Stimulated activated effector memory CD8-positive, alpha-beta T cell treated with anti-CD3 and anti-CD28 coated beads, Interleukin-12 subunit alpha, Interleukin-12 subunit beta, amount 100 ng/mL, for 72 hours (primary cell): ENCODE measurements at regions not wholly inside any gene's neighbourhood (a gene's known extent, or its start where the extent isn't known, plus 50 kb on each side); places are given as distances from the start of the nearest gene placed in this dataset.

Experiments used
- ATAC-seq: fragments of 150-1000 bp; cut with Tn5 transposase; 2 replicates; pipeline ENCODE4 v1.10.0; 2021
- DNase-seq, 2 donors: peaks; one replicate each; pipeline ENCODE4 v3.0.0; 2021 to 2022; ENCODE audit warnings: low spot score in 2 of 2
- H3K27ac Mint-ChIP-seq: one replicate; pipeline ENCODE4 v1.8.0; 2022; ENCODE audit warnings: mild to moderate bottlenecking, mixed read lengths
- H3K36me3 Mint-ChIP-seq: one replicate; pipeline ENCODE4 v1.8.0; 2022; ENCODE audit warnings: mild to moderate bottlenecking, mixed read lengths
- H3K4me1 Mint-ChIP-seq: one replicate; pipeline ENCODE4 v1.8.0; 2022; ENCODE audit warnings: mixed read lengths
- H3K4me3 Mint-ChIP-seq: one replicate; pipeline ENCODE4 v1.8.0; 2022; ENCODE audit warnings: mild to moderate bottlenecking, mixed read lengths
- H3K9me3 Mint-ChIP-seq: one replicate; pipeline ENCODE4 v1.8.0; 2022; ENCODE audit warnings: mixed read lengths

DNA sequence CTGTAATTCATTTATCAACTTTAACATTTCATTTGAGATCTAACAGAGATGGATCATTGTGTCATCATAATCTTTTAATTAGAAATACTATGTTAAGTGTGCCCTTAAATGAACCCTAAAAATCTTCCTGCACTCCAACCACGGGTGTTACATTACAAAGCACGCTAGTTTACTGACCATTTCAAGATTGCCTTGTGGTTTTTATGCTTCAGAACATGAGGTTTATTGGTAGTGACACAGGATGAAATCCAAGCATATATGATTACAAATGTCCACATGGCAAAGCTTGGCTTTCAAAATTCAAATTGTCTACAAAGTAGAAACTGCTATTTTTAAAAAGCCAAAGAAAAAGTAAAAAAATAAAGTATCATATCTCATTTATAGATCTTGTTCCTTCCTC lies 190.4 kb upstream of the USP25 start:
- Mint-ChIP-seq H3K9me3 (no peaks in the 10 kb centered on the region), H3K4me3 (no peak overlapping the region), H3K4me1 (peaks cover 2% of the 10 kb centered on the region), H3K27ac (no peak overlapping the region), H3K36me3 (no peaks in the 10 kb centered on the region)
- no peak for DNase-seq
- ATAC-seq: no peak

DNA sequence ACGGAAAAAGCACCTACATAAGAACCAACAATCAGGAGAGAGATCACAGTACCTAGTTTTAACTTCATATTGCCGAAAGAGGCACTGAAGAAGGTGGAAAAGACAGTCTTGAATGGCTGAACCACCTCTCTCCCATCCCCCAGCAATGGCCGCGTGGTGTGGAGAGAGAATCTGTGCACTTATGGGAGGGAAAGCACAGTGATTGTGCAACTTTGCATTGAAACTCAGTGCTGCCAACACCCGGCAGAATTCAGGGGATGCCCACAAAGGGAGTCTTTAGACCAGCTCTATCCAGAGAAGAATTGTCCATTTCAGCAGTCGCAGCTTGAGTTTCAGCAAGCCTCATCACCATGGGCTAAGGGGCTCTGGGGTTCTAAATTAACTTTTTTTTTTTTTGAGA lies 186.3 kb upstream of the USP25 start:
- H3K4me1 Mint-ChIP-seq: no peaks in the 10 kb centered on the region
- no peaks in the 10 kb centered on the region for H3K36me3 Mint-ChIP-seq
- H3K9me3 Mint-ChIP-seq: no peaks in the 10 kb centered on the region
- H3K4me3 Mint-ChIP-seq: no peak overlapping the region
- H3K27ac Mint-ChIP-seq: no peak overlapping the region
- DNase-seq (no peak), ATAC-seq (no peak)

DNA sequence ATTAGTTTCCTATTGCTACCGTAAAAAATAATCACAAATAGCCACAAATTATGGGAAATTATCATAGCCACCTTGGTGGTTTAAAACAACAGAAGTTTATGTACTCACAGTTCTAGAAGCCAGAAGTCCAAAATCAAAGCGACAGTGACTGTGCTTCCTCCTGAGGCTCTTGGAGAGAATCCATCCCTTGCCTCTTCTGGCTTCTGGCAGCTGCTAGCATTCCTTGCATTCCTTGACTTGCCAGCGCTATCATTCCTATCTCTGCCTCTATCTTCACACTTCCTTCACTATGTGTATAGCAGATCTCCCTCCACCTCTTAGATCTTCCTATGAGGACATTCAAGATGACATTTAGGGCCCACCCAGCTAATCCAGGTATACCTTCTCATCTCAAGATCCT lies 180.1 kb upstream of the USP25 start:
- DNase-seq: no peak
- no peaks in the 10 kb centered on the region for H3K36me3 Mint-ChIP-seq
- H3K4me3 Mint-ChIP-seq: no peak overlapping the region

DNA sequence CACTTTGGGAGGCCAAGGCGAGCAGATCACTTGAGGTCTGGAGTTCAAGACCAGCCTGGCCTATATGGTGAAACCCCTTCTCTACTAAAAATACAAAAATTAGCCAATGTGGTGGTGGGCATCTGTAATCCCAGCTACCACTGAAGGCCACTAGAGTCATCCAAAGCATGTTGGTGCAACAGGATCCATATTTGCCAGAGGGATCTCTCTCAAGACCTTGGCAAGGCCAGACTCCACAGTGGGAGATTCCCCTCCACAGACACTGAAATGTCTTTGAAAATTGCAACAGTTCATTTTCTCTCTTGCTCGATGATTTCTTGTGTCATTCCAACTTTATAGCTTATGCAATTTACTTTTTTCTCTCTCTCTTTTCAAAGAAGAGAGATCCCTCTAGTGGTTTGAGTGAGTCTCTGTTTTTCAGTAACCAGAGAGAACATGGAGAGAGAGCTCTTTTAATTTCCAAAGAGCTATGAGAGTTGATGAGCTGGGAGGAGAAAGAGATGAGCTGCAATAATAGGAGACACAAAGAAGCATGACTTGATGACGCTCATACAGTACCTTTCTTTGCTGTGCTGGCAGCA lies 176.8 kb upstream of the USP25 start:
- no peaks in the 10 kb centered on the region for H3K9me3 Mint-ChIP-seq
- no peaks in the 10 kb centered on the region for H3K36me3 Mint-ChIP-seq
- no peak overlapping the region for H3K27ac Mint-ChIP-seq
- DNase-seq (no peak), ATAC-seq (no peak)
- no peak overlapping the region for H3K4me3 Mint-ChIP-seq
- H3K4me1 Mint-ChIP-seq: no peaks in the 10 kb centered on the region

More for the DNA sequence above, 180.1 kb upstream of the USP25 start:
- H3K9me3 Mint-ChIP-seq: no peaks in the 10 kb centered on the region
- no peak overlapping the region for H3K27ac Mint-ChIP-seq
- no peak for ATAC-seq
- H3K4me1 Mint-ChIP-seq: no peaks in the 10 kb centered on the region

DNA sequence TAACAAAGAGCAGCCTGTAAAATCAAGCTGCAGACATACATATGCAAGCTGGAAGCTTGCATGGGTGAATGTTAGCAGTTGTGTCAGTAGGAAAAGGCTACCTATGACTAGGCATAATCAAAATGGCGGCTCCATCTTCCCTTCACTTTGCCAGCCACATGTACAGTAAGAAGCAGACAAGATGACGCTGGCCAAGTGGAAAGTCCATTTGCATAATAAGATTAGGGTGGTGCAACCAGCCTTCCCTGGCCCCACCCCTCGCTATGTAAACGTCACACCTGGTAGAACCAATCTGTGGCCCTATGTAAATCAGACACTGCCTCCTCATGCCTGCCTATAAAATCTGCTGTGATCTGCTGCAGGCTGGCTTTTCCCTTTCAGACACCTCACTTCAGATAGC lies 171.9 kb upstream of the USP25 start:
- Mint-ChIP-seq H3K4me1 (peaks cover 7% of the 10 kb centered on the region), H3K9me3 (no peaks in the 10 kb centered on the region), H3K27ac (no peak overlapping the region), H3K36me3 (no peaks in the 10 kb centered on the region), H3K4me3 (no peak overlapping the region)
- DNase-seq (no peak), ATAC-seq (no peak)

DNA sequence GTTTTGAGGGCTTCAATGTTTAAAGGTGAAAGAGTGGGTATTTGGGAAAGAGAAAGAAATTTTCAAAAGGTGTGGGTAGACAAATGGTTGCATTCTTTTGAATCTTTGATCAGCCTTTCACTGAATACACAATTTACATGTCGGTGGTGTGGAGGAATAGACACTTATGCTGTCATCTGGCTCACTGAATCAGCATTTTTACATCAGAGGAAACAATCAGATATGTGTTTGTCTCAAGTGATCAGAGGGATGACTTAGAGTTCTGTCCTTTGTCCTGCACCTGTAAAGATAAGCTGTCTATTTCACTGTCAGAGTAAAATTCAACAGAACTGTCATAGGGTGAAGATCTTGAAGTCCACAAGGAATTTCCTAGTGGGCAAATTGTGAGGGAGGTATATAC lies 170.9 kb upstream of the USP25 start:
- no peaks in the 10 kb centered on the region for H3K36me3 Mint-ChIP-seq
- no peaks in the 10 kb centered on the region for H3K9me3 Mint-ChIP-seq
- H3K4me3 Mint-ChIP-seq: no peak overlapping the region
- no peak overlapping the region for H3K27ac Mint-ChIP-seq
- peaks cover 7% of the 10 kb centered on the region for H3K4me1 Mint-ChIP-seq
- DNase-seq (no peak), ATAC-seq (no peak)

DNA sequence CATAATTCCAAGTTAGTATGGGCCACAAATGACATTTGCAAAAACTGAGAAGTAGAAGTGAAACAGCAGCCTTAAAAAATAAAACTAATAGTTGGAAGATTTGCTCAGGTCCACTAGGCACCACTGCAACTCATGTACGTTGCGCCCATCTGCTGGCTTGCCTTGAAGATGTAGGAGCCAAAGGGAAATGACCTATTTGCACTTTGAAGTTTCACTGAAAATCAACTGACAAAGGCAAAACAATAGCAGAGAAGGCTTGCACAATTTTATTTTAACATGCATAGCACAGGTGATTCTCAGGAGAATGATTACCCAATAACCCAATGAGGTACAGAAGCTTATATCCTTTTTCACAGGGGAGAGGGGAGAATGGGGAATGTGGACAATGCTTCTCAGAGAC lies 170.1 kb upstream of the USP25 start:
- ATAC-seq: no peak
- Mint-ChIP-seq H3K36me3 (no peaks in the 10 kb centered on the region), H3K27ac (no peak overlapping the region), H3K4me3 (no peak overlapping the region), H3K9me3 (no peaks in the 10 kb centered on the region), H3K4me1 (peaks cover 7% of the 10 kb centered on the region)
- no peak for DNase-seq

DNA sequence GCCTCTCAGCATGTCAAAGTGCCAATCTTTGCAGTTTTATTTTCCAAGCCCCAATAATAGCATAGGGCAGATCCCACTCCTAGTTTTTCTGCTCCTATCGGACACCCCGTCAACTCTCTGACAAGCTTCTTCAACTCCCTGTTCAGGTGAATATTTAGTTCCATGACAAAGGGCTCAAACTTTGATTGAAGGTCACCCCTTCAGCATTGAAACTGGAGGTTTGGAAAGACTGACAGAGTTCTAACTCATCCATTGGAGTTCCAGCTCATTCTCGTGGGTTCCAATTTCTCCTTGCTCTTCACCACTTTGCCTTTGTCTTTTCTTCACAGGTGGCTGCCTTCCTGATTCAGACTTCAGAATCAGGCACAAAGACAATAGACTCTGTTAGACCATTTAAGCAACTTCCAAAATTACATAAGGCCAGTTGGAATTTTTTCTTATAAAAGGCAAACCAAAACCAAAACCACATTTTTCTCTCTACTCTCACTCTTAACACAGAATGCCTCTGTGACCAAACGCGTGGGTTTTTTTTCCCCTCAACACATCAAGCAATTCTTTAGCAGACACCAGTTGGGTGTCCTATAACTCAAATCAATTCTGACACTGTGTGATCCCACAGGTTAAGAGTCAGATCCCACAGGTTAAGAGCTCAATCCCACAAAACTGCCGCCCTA lies 169.3 kb upstream of the USP25 start:
- no peak overlapping the region for H3K4me3 Mint-ChIP-seq
- no peak for ATAC-seq
- no peak overlapping the region for H3K27ac Mint-ChIP-seq

DNA sequence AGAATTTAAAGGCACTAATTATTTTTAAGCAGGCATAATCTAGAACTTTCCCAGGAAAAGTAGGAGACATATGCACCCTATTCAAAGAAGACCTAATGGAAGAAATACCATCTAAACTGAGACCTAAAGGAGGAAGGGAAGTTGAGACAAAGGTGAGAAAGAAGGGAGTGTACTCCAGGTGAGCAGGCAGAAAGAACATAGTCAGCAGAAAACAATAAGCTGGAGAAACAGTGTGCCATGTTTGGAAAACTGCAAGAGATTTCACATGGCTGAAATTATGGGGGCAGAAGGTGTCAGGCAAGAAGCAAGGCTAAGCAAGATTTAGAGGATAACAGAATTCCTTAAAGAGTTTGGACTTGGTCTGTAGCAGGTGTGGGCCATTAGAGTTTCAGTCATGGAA lies 167.0 kb upstream of the USP25 start:
- Mint-ChIP-seq H3K27ac (no peak overlapping the region), H3K4me3 (no peak overlapping the region), H3K4me1 (peaks cover 7% of the 10 kb centered on the region), H3K36me3 (no peaks in the 10 kb centered on the region), H3K9me3 (no peaks in the 10 kb centered on the region)
- no peak for ATAC-seq
- no peak for DNase-seq

More for the DNA sequence above, 169.3 kb upstream of the USP25 start:
- H3K36me3 Mint-ChIP-seq: no peaks in the 10 kb centered on the region
- DNase-seq: no peak
- H3K9me3 Mint-ChIP-seq: no peaks in the 10 kb centered on the region
- H3K4me1 Mint-ChIP-seq: peaks cover 7% of the 10 kb centered on the region

DNA sequence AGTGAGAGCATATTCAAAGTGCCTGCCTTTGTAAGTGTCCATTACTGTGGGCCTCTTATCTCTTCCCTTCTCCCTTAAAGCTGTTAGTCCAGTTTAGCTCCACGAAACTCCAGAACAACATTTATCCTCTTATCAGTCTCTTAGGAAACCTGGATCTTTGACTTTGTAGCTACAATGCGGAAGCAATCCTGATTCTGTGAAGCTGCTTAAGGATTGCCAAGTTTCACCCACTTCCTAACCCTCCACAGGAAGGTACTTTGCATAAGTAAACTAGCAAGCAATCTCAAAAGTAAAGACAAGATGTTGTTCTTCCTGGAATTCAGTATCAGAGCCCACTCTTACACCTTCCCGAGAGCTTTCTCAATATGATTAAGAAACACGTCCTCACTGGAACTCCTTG lies 164.9 kb upstream of the USP25 start:
- H3K27ac Mint-ChIP-seq: no peak overlapping the region
- no peak for DNase-seq
- no peaks in the 10 kb centered on the region for H3K36me3 Mint-ChIP-seq
- no peak overlapping the region for H3K4me3 Mint-ChIP-seq
- H3K4me1 Mint-ChIP-seq: peaks cover 7% of the 10 kb centered on the region
- no peaks in the 10 kb centered on the region for H3K9me3 Mint-ChIP-seq
- ATAC-seq: no peak

DNA sequence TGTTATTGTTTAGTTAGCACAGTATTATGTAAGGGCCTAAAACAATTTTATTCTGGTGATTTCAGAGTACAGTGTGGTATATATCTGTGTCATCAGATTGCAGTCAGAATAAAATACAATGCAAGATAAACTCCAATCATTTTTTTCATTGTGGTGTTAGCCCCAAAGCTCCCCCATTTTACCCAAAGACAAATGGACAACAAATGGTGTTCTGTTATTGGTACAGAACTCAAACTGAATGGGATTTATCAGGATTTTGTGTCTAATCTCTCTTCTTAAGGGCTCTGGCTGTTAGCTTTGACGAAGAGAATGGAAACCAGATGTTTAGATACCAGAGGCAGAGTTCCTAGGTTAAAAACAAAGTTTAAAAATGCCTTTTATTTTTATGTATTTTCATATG lies 163.1 kb upstream of the USP25 start:
- no peak overlapping the region for H3K27ac Mint-ChIP-seq
- ATAC-seq: no peak
- H3K36me3 Mint-ChIP-seq: no peaks in the 10 kb centered on the region
- no peaks in the 10 kb centered on the region for H3K4me1 Mint-ChIP-seq
- no peak overlapping the region for H3K4me3 Mint-ChIP-seq
- no peak for DNase-seq
- H3K9me3 Mint-ChIP-seq: no peaks in the 10 kb centered on the region

DNA sequence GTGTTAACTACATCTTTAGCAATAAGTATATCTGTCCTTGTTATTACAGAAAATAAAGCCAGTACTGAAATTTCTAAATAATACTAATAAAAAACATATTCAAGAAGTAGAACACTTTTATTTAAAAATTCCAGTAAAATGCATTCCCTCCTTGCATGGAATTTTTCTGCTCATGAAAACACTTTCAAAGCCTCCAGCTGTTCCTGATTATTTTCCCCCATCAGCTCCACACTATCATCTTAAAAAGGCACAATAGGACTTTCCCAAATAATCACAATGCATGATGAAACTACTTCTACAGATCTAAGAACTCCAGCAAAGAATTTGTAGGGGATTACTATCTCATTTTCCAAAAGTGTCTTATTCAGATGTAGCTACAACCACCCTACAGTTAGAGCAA lies 162.6 kb upstream of the USP25 start:
- ATAC-seq: no peak
- H3K4me3 Mint-ChIP-seq: no peak overlapping the region
- H3K4me1 Mint-ChIP-seq: no peaks in the 10 kb centered on the region
- no peak for DNase-seq
- H3K9me3 Mint-ChIP-seq: no peaks in the 10 kb centered on the region
- H3K36me3 Mint-ChIP-seq: no peaks in the 10 kb centered on the region
- no peak overlapping the region for H3K27ac Mint-ChIP-seq

DNA sequence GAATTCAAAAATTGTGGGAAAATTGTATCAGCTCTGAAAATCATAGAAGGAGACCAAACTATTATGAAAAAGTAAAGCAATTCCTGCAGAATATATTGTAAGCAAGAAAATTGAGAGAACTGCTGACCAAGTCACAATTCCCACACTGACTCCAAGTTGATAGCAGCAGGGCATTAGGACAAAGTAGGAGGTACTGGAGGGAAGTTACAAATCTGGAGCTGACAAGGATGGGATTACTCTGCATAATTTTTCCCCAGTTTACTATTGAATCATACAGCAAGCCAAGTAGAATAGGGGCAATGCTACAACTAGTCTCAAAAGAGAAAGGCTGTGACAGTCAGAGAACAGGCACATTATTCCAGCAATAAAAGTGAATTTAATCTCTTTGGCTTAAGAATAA lies 161.3 kb upstream of the USP25 start:
- H3K9me3 Mint-ChIP-seq: no peaks in the 10 kb centered on the region
- no peak for ATAC-seq
- no peak for DNase-seq
- no peak overlapping the region for H3K27ac Mint-ChIP-seq
- H3K36me3 Mint-ChIP-seq: no peaks in the 10 kb centered on the region
- H3K4me3 Mint-ChIP-seq: no peak overlapping the region
- no peaks in the 10 kb centered on the region for H3K4me1 Mint-ChIP-seq

DNA sequence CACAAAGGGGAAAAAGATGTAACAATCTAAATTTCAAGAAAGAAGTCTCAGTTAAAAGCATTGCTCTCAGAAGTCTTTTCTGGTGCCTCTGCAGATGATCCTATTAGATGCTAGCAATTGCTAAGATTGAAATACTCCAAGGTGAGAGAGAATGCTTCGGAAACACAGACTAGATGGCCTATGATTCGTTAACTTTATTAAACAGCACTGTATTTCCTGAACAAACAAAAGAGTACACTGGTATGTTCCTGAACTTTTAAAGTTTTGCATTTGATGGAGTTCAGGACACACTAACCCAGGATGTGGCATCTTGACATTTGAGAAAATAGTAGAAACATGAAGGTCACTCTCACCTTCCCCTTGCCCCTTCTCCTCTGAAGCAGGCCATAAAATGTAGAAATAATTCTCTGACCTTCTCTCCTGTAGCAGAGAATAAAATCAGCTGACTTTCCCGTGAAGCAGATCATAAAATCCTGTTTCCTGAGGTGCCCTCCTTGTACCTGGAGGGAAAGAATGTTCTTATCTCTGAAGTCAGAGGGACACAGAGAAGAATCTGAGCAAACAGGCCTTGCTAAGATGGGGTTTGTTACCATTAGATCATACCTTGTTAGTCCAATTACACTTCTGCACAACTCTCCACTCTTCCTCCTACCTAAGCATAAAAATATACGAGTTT lies 142.9 kb upstream of the USP25 start:
- H3K4me1 Mint-ChIP-seq: no peaks in the 10 kb centered on the region
- H3K4me3 Mint-ChIP-seq: no peak overlapping the region
- ATAC-seq (no peak), DNase-seq (no peak)
- no peaks in the 10 kb centered on the region for H3K9me3 Mint-ChIP-seq
- H3K27ac Mint-ChIP-seq: no peak overlapping the region
- H3K36me3 Mint-ChIP-seq: no peaks in the 10 kb centered on the region

DNA sequence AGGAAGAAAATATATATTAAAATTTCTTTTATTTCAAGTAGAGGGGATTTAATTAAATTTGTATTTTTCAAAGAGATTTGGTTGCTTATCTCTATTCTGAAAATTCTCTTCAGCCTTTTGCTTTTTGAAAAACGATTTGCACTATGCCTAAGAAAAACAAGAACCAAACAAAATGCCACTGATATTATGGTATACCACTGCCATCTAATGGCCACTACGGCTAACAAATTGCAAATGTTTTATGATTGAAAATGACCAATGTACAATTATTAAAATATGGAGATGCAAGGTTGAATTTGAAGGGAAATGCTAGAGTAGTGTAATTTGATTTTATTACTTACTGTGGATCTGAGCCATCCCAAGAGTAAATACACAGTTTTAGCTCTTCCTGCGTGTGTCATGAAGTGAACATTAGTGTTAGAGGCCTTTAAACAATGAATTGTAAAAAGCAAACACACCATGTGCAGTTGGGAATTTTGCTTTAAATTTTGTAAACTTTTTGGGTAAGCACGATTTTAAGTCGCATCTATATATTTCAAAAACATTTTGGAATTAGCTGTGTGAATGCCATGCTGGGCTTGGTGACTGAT lies 137.4 kb upstream of the USP25 start:
- H3K4me1 Mint-ChIP-seq: no peaks in the 10 kb centered on the region
- H3K4me3 Mint-ChIP-seq: no peak overlapping the region
- no peaks in the 10 kb centered on the region for H3K9me3 Mint-ChIP-seq
- DNase-seq (no peak), ATAC-seq (no peak)
- H3K27ac Mint-ChIP-seq: no peak overlapping the region
- no peaks in the 10 kb centered on the region for H3K36me3 Mint-ChIP-seq

DNA sequence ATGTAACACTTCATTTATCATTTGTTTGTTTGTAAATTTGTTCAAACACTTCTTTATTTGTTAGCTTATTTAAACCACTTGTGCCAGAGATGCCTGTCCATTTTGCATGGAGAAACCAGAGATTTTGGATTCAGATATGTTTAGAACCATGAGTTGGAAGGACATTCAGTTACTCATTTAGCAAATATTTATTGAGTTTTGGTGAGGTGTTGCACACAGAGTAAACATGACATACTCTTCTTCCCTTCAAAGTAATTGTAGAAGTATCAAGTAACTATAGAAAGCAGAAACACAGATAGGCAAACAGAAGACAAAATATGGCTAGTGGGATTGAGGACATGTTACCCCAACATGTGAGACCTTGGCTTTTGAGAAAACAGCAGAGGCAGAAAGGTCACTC lies 136.8 kb upstream of the USP25 start:
- no peak overlapping the region for H3K27ac Mint-ChIP-seq
- no peaks in the 10 kb centered on the region for H3K36me3 Mint-ChIP-seq
- no peak for ATAC-seq
- no peak for DNase-seq
- H3K9me3 Mint-ChIP-seq: no peaks in the 10 kb centered on the region
- H3K4me1 Mint-ChIP-seq: no peaks in the 10 kb centered on the region
- H3K4me3 Mint-ChIP-seq: no peak overlapping the region
